Ovary (tissue), 3 donors: ENCODE measurements at regions not wholly inside any gene's neighbourhood (a gene's known extent, or its start where the extent isn't known, plus 50 kb on each side); places are given as distances from the start of the nearest gene placed in this dataset.

Experiments used
- CTCF ChIP-seq, 3 donors: fragments of 450-650 bp in 2 of 3; fragments of 200-600 bp in 1 of 3; IDR thresholded peaks; one replicate each; pipeline versions ENCODE4 v1.5.1 to v1.8.0; 2016 to 2022; ENCODE audit warnings: antibody characterized with exemption in 3 of 3, mild to moderate bottlenecking in 1 of 3
- POLR2A ChIP-seq: fragments of 450-650 bp; IDR thresholded peaks from one replicate; pipeline ENCODE4 v1.6.1; 2017; ENCODE audit warnings: antibody characterized with exemption, mild to moderate bottlenecking, moderate library complexity
- donor health status: DM: no; HTN: no; CAD: no.

GRCh38 chr3:146783446-146783845 lies 178.3 kb upstream of the PLSCR5 start:
- TF ChIP-seq CTCF (IDR thresholded peaks at IDR 0.05) (no peak), POLR2A (no peak)
